GM12875 (cell line): ENCODE measurements at regions not wholly inside any gene's neighbourhood (a gene's known extent, or its start where the extent isn't known, plus 50 kb on each side); places are given as distances from the start of the nearest gene placed in this dataset.

Experiments used
- H3K4me3 ChIP-seq: one replicate; pipeline ENCODE4 v1.5.1; 2011; ENCODE audit warnings: low read depth, low read length, control low read depth
- CTCF ChIP-seq: IDR thresholded peaks from 2 replicates; pipeline ENCODE4 v1.5.1; 2011; ENCODE audit warnings: low read depth, mild to moderate bottlenecking, control low read depth, inconsistent platforms, low read length, moderate library complexity, borderline replicate concordance; ENCODE audit not compliant: insufficient read depth

GRCh38 chr15:72873379-72874233 lies 90.0 kb upstream of the ADPGK start:
- TF ChIP-seq CTCF, result no peak
- H3K4me3 ChIP-seq, result no peak overlapping the region

- TF ChIP-seq CTCF, result no peak
Measured at GRCh38 chr15:72872066-72872845, 88.7 kb upstream of the ADPGK start.

GRCh38 chr15:72866866-72867616 lies 83.5 kb upstream of the ADPGK start:
- no peak for TF ChIP-seq CTCF
- no peak overlapping the region for H3K4me3 ChIP-seq

More at GRCh38 chr15:72872066-72872845, 88.7 kb upstream of the ADPGK start:
- H3K4me3 ChIP-seq, result no peak overlapping the region

- TF ChIP-seq CTCF, result no peak
- no peak overlapping the region for H3K4me3 ChIP-seq
Measured at GRCh38 chr15:72866182-72866581, 82.6 kb upstream of the ADPGK start.

GRCh38 chr15:72865486-72865885 lies 81.9 kb upstream of the ADPGK start:
- no peak for TF ChIP-seq CTCF
- no peak overlapping the region for H3K4me3 ChIP-seq

- H3K4me3 ChIP-seq, result no peak overlapping the region
- TF ChIP-seq CTCF, result no peak
Measured at GRCh38 chr15:72864681-72865080, 81.1 kb upstream of the ADPGK start.
